Endothelial cell of hepatic sinusoid (primary cell): ENCODE measurements at regions not wholly inside any gene's neighbourhood (a gene's known extent, or its start where the extent isn't known, plus 50 kb on each side); places are given as distances from the start of the nearest gene placed in this dataset.
"Not testable (repeated sequence)": the region's sequence is repeated elsewhere in the genome, so short reads cannot be mapped to it uniquely, and the experiment has no call there.

Source experiments
- in situ Hi-C: cut with HindIII; loops from 2 replicates; pipeline ENCODE4 v1.10.0; 2017; ENCODE audit warnings: low sequenced_read_pairs

GRCh38 chr11:96447208-96448110 lies 57.6 kb downstream of the JRKL start:
- in situ Hi-C loops, result no loop called here

GRCh38 chr11:96448225-96448624 lies 58.4 kb downstream of the JRKL start:
- in situ Hi-C loops, result no loop called here

GRCh38 chr11:96456111-96456510 lies 66.3 kb downstream of the JRKL start:
- in situ Hi-C loops, result no loop called here

GRCh38 chr11:96459751-96460150 lies 69.9 kb downstream of the JRKL start:
- in situ Hi-C loops, result no loop called here

GRCh38 chr11:96461871-96462270 lies 72.1 kb downstream of the JRKL start:
- in situ Hi-C loops, result no loop called here

GRCh38 chr11:96464700-96465307 lies 75.0 kb downstream of the JRKL start:
- in situ Hi-C loops, result no loop called here

DNA sequence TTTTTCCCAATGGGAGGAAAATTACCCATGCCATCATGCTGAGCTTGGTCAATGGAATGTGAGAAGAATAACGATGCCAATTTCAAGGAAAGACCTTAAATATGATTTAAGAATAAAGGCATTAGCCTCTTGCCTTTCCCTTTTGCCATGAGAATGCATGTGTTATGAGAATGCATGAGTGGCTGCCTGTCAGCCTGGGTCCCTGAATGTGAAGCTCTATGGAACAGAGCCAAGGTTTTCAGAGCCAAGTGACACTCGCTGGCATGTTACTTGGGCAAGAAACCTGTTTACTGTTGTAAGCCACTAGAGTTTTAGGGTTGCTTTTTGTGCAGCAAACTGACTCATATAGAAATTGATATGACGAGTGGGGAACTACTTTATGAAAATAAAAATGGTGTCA lies 75.7 kb downstream of the JRKL start:
- in situ Hi-C loops, result no loop called here

GRCh38 chr11:96466607-96467006 lies 76.8 kb downstream of the JRKL start:
- in situ Hi-C loops, result no loop called here

GRCh38 chr11:96469776-96470175 lies 80.0 kb downstream of the JRKL start:
- in situ Hi-C loops, result no loop called here

- in situ Hi-C loops, result no loop called here
These were observed 80.7 kb downstream of the JRKL start for GRCh38 chr11:96470521-96470920.

- in situ Hi-C loops, result no loop called here
These were observed 82.3 kb downstream of the JRKL start for GRCh38 chr11:96472085-96472484.

DNA sequence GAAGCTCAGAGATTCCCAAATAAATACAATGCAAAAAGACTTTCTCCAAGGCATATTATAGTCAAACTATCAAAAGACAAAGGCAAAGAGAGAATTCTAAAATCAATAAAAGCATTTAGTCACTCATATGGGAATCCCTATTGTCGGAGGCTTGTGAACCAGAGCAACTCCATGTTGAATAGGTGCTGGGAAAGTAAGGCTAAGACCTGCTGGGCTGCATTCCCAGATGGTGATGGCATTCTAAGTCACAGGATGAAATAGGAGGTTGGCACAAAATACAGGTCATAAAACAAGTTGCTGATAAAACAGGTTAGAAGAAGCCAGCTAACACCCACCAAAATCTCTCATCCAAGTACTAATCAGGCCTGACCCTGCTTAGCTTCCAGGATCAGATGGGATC lies 84.5 kb downstream of the JRKL start:
- in situ Hi-C loops, result no loop called here

DNA sequence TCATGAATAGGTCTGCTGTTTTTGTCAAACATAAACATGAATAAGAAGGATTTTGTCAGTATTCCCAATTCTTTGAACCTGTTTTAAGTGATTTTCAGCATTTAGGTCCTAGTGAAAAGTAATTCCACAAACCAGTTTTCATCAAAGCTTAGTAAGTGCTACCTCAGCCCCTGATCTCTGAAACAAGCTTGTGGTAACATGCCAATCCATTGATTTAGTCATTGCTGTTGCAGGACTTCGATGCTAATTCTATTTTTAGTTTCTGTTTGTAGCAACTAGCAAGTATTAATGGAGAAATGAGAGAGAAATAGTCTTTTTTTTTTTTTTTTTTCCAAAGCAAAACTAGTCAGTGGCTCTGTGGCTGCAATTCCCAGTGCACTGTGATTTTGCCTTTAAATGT lies 91.4 kb downstream of the JRKL start:
- in situ Hi-C loops, result no loop called here

GRCh38 chr11:96481771-96482170 lies 92.0 kb downstream of the JRKL start:
- in situ Hi-C loops, result no loop called here

DNA sequence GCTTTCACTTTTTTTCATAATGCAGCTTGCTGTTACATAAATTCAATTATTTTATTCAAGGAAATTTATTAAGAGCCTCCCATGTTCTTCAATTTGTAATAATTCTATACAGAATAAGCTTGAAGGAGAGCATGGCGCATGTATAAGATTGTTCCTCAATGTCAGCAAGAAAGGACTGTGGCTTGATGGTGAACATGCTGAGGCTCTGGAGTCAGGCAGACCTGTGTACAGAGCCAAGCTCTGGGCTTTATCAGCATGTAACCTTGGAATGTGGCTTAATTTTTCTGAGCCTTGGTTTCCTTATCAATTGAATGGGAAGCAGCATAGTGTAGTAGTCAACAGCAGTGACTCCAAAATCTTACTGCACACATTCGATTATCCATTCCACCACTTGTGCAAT lies 92.4 kb downstream of the JRKL start:
- in situ Hi-C loops, result no loop called here

- in situ Hi-C loops, result no loop called here
These were observed 93.7 kb downstream of the JRKL start for GRCh38 chr11:96483374-96483955.

GRCh38 chr11:96484361-96484760 lies 94.5 kb downstream of the JRKL start:
- in situ Hi-C loops, result no loop called here

DNA sequence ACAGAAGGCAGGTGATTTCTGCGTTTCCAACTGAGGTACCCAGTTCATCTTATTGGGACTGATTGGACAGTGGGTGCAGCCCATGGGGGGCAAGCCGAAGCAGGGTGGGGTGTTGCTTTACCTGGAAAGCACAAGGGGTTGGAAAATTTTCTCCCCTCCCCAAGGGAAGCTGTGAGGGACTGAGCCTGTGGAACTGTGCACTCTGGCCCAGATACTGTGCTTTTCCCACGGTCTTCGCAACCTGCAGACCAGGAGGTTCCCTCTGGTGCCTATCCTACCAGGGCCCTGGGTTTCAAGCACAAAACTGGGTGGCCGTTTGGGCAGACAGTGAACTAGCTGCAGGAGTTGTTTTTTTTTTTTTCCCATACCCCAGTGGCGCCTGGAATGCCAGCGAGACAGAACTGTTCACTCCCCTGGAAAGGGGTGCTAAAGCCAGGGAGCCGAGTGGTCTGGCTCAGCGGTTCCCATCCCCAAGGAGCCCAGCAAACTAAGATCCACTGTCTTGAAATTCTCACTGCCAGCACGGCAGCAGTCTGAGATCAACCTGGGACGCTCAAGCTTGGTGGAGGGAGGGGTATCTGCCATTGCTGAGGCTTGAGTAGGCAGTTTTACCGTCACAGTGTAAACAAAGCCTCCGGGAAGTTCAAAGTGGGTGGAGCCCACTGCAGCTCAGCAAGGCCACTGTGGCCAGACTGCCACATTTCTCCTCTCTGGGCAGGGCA lies 97.2 kb downstream of the JRKL start:
- in situ Hi-C loops, result no loop called here

- in situ Hi-C loops, result not testable (repeated sequence)
These were observed 99.1 kb downstream of the JRKL start for GRCh38 chr11:96488911-96489310.

GRCh38 chr11:96500440-96500839 lies 110.6 kb downstream of the JRKL start:
- in situ Hi-C loops, result no loop called here

DNA sequence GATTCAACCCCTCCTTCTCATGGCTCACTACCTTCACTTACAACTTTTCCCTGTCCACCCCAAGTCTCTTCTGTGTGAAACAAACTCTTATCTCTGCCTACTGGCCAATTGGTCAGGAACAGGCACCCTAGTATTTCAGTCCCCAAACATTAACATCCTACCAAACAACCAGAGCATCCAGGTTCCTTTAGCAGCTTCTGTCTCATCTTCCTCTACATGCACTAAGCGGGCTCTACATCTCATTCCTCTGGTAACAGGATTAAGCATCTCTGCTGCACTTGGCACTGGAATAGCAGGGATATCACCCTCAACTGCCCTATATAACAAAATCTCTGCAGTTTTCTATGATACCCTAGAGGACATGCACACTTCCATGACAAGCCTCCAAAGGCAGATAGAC lies 116.2 kb downstream of the JRKL start:
- in situ Hi-C loops, result no loop called here
